Transverse colon (tissue), 4 donors: ENCODE measurements at regions not wholly inside any gene's neighbourhood (a gene's known extent, or its start where the extent isn't known, plus 50 kb on each side); places are given as distances from the start of the nearest gene placed in this dataset.

Experiments
- DNase-seq: peaks from one replicate; pipeline ENCODE4 v3.0.0-alpha.2; 2019
- H3K27ac ChIP-seq, 4 donors: fragments of 200-600 bp; sonication (generic); 2 replicates each; pipeline ENCODE4 v1.5.1; 2016 to 2018; ENCODE audit warnings: inconsistent platforms in 4 of 4
- H3K27me3 ChIP-seq: fragments of 200-600 bp; sonication (generic); 2 replicates; pipeline ENCODE4 v1.5.1; 2017; ENCODE audit warnings: inconsistent platforms
- H3K36me3 ChIP-seq, 4 donors: fragments of 200-600 bp; sonication (generic); 2 replicates each; pipeline ENCODE4 v1.5.1; 2017 to 2019; ENCODE audit warnings: inconsistent platforms in 4 of 4
- H3K4me1 ChIP-seq, 4 donors: fragments of 200-600 bp; sonication (generic); 2 replicates each; pipeline ENCODE4 v1.5.1; 2017 to 2020; ENCODE audit warnings: inconsistent platforms in 4 of 4
- H3K4me3 ChIP-seq, 4 donors: fragments of 200-600 bp; sonication (generic); 1 replicate in 1 of 4; 2 replicates in 3 of 4; pipeline versions ENCODE4 v1.5.1 to v1.6.1; 2017 to 2019; ENCODE audit warnings: inconsistent platforms in 4 of 4
- H3K9me3 ChIP-seq, 2 donors: fragments of 200-600 bp; sonication (generic); 2 replicates each; pipeline ENCODE4 v1.5.1; 2017 to 2019; ENCODE audit warnings: inconsistent platforms in 2 of 2
- EP300 ChIP-seq: sonication (generic); formaldehyde crosslinking; IDR thresholded peaks from one replicate; pipeline ENCODE4 v1.6.1; 2017; ENCODE audit warnings: antibody characterized with exemption, low read depth
- POLR2A ChIP-seq: fragments of 450-650 bp; IDR thresholded peaks from one replicate; pipeline ENCODE4 v1.6.1; 2016; ENCODE audit warnings: antibody characterized with exemption, mild to moderate bottlenecking, moderate library complexity
- POLR2AphosphoS5 ChIP-seq, 3 donors: sonication (generic); formaldehyde crosslinking; IDR thresholded peaks; one replicate each; pipeline ENCODE4 v1.6.1; 2016; ENCODE audit warnings: antibody characterized with exemption in 3 of 3
- WGBS, 2 donors: methylation state at CpG; one replicate each; pipeline ENCODE4 v1.1.5; 2018; ENCODE audit warnings: low coverage in 1 of 2; 5-methylcytosine and 5-hydroxymethylcytosine counted together
- in situ Hi-C, 4 donors: fragments of 200-750 bp; cut with MboI; loops; one replicate each; pipeline versions ENCODE4 v1.15.0 to v1.15.1; 2017; ENCODE audit warnings: low sequenced_read_pairs in 3 of 4, low pct_ligation_motif_present in 1 of 4, low pct_unique_long_range_greater_than_20kb in 1 of 4
- intact Hi-C: fragments of 100-400 bp; cut with DNase I; formaldehyde crosslinking; loops from one replicate; pipeline ENCODE4 v1.15.1; 2023; ENCODE audit warnings: low total_unique reads
- TF ChIP-seq, protein P1 (sequence below), 5 experiments: fragments of 200-600 bp in 3 of 5; fragments of 450-650 bp in 2 of 5; sonication (generic) in 3 of 5; IDR thresholded peaks; 1 replicate in 2 of 5; 2 replicates in 3 of 5; pipeline ENCODE4 v1.5.1; 2016 to 2017; ENCODE audit warnings: antibody characterized with exemption in 5 of 5, inconsistent platforms in 3 of 5, mild to moderate bottlenecking in 2 of 5, moderate library complexity in 1 of 5

- no peak overlapping the region for H3K27ac ChIP-seq
Observed at GRCh38 chr4:73676861-73677323, 56.7 kb upstream of the RASSF6 start.

GRCh38 chr4:73679836-73680235, 59.6 kb upstream of the RASSF6 start:
- no peak overlapping the region for H3K4me3 ChIP-seq
- WGBS, 2 donors = 72 to 73% methylated on average over 4 of the region's 4 CpGs
- no peaks in the 10 kb centered on the region for H3K9me3 ChIP-seq
- H3K4me1 ChIP-seq = no peaks in the 10 kb centered on the region
- no peak for DNase-seq
- no peak for TF ChIP-seq EP300
- TF ChIP-seq POLR2A = no peak
- TF ChIP-seq, protein P1, sequence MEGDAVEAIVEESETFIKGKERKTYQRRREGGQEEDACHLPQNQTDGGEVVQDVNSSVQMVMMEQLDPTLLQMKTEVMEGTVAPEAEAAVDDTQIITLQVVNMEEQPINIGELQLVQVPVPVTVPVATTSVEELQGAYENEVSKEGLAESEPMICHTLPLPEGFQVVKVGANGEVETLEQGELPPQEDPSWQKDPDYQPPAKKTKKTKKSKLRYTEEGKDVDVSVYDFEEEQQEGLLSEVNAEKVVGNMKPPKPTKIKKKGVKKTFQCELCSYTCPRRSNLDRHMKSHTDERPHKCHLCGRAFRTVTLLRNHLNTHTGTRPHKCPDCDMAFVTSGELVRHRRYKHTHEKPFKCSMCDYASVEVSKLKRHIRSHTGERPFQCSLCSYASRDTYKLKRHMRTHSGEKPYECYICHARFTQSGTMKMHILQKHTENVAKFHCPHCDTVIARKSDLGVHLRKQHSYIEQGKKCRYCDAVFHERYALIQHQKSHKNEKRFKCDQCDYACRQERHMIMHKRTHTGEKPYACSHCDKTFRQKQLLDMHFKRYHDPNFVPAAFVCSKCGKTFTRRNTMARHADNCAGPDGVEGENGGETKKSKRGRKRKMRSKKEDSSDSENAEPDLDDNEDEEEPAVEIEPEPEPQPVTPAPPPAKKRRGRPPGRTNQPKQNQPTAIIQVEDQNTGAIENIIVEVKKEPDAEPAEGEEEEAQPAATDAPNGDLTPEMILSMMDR (IDR thresholded peaks at IDR 0.05) = no peak
- TF ChIP-seq POLR2AphosphoS5 (IDR thresholded peaks at IDR 0.05) = no peak
- no peaks in the 10 kb centered on the region for H3K27me3 ChIP-seq
- in situ Hi-C loops = no loop called here
- H3K27ac ChIP-seq = no peak overlapping the region
- no peaks in the 10 kb centered on the region for H3K36me3 ChIP-seq
- intact Hi-C loops = no loop called here

More at GRCh38 chr4:73676861-73677323, 56.7 kb upstream of the RASSF6 start:
- TF ChIP-seq, protein P1 (IDR thresholded peaks at IDR 0.05) = no peak
- TF ChIP-seq POLR2AphosphoS5 (IDR thresholded peaks at IDR 0.05) (no peak), EP300 (no peak), POLR2A (no peak)
- DNase-seq = no peak
- in situ Hi-C loops (no loop called here), intact Hi-C loops (no loop called here)
- Histone ChIP-seq H3K36me3 (no peaks in the 10 kb centered on the region), H3K4me1 (no peaks in the 10 kb centered on the region), H3K27me3 (no peaks in the 10 kb centered on the region), H3K9me3 (no peaks in the 10 kb centered on the region), H3K4me3 (no peak overlapping the region)
- WGBS, 2 donors = 30 to 53% methylated on average over 5 of the region's 5 CpGs

DNA sequence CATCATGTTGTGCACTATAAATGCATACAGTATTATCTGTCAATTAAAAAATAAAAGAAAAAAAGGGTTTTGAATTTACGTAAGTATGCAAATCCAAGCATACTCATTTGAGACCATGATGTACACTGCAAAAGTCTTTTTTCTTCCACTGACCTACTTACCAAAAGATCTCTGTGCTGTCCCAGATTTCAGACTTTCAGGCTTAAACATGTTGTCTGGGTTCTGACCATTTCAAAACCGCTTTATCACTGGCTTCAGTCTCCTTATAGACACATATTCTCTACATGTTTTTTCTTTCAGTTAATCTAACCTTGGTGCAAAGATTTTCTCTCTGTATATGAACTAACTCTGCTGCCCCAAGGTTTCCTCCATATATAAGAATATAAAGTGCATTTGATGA, 58.6 kb upstream of the CXCL8 start:
- Histone ChIP-seq H3K4me3 (no peak overlapping the region), H3K4me1 (no peaks in the 10 kb centered on the region), H3K36me3 (no peaks in the 10 kb centered on the region), H3K27me3 (no peaks in the 10 kb centered on the region), H3K9me3 (no peaks in the 10 kb centered on the region), H3K27ac (no peak overlapping the region)
- no peak for DNase-seq
- in situ Hi-C loops = no loop called here
- intact Hi-C loops = no loop called here
- TF ChIP-seq, protein P1 (IDR thresholded peaks at IDR 0.05) = no peak
- TF ChIP-seq POLR2AphosphoS5 (IDR thresholded peaks at IDR 0.05) = no peak
- TF ChIP-seq POLR2A = no peak
- no peak for TF ChIP-seq EP300
- WGBS, 2 donors = 43 to 50% methylated on average over 2 of the region's 2 CpGs

GRCh38 chr4:73682508-73682907, 57.9 kb upstream of the CXCL8 start:
- no peaks in the 10 kb centered on the region for H3K9me3 ChIP-seq
- intact Hi-C loops (no loop called here), in situ Hi-C loops (no loop called here)
- H3K27ac ChIP-seq = no peak overlapping the region
- TF ChIP-seq POLR2AphosphoS5 (IDR thresholded peaks at IDR 0.05) (no peak), POLR2A (no peak), EP300 (no peak)
- TF ChIP-seq, protein P1 (IDR thresholded peaks at IDR 0.05) = no peak
- H3K4me3 ChIP-seq = no peak overlapping the region
- no peaks in the 10 kb centered on the region for H3K27me3 ChIP-seq
- DNase-seq = no peak
- 56 to 73% methylated on average over 1 of the region's 1 CpG for WGBS, 2 donors
- H3K36me3 ChIP-seq = no peaks in the 10 kb centered on the region
- no peaks in the 10 kb centered on the region for H3K4me1 ChIP-seq
